HG02943 (cell line): ENCODE measurements at regions not wholly inside any gene's neighbourhood (a gene's known extent, or its start where the extent isn't known, plus 50 kb on each side); places are given as distances from the start of the nearest gene placed in this dataset.

Experiments used
- ATAC-seq: cut with Tn5 transposase; IDR thresholded peaks from one replicate; pipeline ENCODE4 v1.9.1; 2021; ENCODE audit warnings: mild to moderate bottlenecking, low read depth, moderate library complexity; ENCODE audit not compliant: unreplicated experiment

DNA sequence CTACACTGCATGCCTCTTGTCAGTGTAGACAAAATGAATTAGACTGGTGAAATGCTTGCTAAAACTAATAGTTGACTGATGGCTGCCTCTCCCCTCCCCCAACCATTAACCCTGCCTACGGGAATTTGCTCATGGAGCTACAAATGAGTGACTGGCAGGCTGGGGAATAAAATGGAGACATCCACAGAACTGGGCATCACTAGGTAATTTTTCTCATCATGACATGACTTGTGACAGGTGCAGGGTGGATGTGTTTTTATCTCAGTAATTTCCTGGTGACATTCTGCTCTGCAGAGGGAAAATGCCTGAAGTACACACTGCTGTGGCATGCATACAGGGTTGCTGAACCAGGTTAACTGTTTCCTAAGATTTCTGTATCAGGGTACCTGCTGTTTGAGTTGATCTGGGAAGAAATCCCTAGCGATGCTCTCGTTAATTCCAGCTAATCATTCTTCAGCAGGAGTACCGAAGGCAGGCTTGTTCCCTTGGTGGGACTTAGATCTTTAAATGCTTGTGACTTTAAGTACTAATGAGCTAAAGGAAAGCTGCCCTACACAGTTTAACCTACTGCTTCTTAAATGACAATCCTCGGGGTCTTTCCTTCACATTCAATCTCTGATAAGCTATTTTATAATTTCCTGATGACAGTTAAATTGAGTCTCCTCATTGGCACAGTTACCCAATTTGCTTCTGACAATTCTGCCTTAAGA lies 376.3 kb upstream of the LCORL start:
- no peak for ATAC-seq

- ATAC-seq: no peak
Measured at GRCh38 chr4:18394656-18395055, 373.1 kb upstream of the LCORL start.

GRCh38 chr4:18391354-18391728 lies 369.8 kb upstream of the LCORL start:
- ATAC-seq: no peak

GRCh38 chr4:18390655-18391353 lies 369.2 kb upstream of the LCORL start:
- ATAC-seq: no peak

- ATAC-seq: no peak
Measured at GRCh38 chr4:18389115-18389514, 367.6 kb upstream of the LCORL start.

GRCh38 chr4:18388039-18388438 lies 366.5 kb upstream of the LCORL start:
- ATAC-seq: no peak

- no peak for ATAC-seq
Measured at GRCh38 chr4:18381186-18381585, 359.6 kb upstream of the LCORL start.

DNA sequence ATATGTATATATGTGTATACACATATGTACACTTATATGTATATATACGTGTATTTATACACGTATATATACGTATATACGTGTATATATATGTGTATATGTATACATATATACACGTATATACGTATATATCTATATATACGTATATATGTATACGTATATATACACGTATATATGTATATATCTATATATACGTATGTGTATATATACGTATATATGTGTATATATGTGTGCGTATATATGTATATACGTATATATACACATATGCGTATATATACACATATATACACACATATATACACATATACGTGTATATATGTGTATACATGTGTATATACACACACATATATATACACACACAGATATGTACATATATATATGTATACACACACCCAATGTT lies 348.0 kb upstream of the LCORL start:
- no peak for ATAC-seq

DNA sequence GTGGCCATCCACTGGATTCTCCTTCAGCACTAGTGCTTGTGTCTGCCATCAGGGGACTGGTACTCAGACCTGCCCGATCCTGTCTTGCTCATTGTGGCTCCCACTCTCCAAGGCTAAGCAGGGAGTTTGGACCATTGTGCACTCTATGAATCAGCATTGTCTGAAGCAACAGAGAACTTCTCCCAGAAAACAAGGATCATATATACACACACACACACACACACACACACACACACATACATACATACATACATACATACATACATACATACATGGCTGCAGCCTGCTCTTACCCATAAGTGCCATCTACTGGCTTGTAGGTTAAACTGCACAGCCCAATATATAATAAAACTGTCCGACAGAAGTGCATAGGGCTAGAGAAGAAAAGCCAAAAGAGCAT lies 345.3 kb upstream of the LCORL start:
- peak; percentile 90 for ATAC-seq

- ATAC-seq: no peak
Measured at GRCh38 chr4:18366136-18366535, 344.6 kb upstream of the LCORL start.

GRCh38 chr4:18343581-18343980 lies 322.0 kb upstream of the LCORL start:
- ATAC-seq: no peak

GRCh38 chr4:18342847-18343246 lies 321.3 kb upstream of the LCORL start:
- no peak for ATAC-seq

DNA sequence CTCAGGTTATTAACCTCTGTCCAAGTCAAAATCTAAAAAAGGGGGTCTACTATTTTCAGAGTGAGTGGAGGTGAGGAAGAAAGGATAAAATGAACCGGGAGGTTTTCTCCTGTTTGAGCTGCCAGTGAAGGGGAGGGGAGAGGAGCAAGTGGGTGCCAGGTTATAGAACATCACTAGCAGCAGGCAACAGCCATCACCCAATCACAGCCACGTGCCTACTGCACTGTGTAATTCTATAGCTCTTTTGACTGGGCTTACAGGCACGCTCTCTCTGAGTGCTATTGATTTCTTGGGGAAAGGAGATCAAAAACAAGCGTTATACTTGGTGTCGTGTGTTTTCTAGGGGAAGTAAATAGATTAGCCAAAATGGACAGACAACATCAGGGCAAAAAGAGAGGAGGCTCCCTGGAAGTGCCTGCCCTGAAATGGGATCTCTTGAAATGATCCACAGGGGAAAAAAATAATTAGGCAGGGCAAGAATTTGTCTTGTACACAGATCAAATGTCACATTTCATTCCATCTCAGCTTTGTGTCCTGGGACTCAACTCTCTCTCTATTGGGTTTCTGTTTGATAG lies 300.5 kb upstream of the LCORL start:
- no peak for ATAC-seq

DNA sequence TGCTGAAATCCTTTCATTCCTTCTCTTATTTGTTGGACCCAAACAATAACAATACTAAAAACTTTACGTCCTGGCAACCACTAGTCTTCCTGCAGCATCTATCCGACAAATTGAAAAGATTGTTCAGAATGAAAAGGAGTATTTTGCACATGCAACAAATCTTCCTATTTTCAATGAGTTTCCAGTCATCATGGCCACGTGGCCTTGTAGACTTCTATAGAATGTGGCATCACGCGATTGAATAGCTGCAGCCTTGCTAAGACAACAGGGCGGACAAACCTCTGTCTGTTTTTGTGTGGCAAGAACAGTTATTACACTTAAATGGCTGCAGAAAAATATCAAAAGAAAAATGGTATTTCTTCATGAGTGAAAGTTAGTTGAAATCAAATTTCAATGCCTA lies 297.9 kb upstream of the LCORL start:
- no peak for ATAC-seq

DNA sequence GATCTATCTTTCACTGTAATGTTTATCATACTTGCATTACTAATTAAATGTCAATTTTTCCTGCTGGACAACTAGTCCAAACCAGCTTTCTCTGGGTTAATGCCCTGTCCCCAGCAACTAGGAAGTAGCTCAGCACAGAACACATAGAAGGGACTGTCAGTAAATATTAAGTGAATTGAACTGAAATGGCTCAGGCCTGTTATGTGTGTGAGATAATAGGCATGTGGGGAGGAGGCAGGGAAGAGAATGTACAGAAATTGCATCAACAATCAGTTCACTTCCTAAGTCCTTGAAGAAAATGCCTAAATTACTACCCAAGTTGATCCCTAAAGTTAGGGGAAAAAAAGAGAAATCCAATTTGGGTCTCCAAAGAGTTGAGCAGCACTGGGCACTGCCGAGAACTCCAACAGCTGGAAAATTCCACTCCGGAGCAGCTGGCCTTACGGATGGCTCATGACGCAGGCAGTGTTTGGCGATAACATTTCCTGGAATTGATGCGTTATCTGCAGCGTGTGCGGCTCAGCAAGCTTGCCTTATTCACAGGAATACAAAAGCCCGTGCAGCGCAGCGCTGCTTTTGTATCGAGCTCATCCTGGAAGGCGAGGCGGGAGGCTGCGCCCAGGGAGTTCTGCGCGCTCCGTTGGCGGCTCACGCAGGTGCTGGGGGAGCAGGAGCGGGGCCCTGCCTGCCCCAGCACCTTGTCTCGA lies 297.3 kb upstream of the LCORL start:
- ATAC-seq: no peak

DNA sequence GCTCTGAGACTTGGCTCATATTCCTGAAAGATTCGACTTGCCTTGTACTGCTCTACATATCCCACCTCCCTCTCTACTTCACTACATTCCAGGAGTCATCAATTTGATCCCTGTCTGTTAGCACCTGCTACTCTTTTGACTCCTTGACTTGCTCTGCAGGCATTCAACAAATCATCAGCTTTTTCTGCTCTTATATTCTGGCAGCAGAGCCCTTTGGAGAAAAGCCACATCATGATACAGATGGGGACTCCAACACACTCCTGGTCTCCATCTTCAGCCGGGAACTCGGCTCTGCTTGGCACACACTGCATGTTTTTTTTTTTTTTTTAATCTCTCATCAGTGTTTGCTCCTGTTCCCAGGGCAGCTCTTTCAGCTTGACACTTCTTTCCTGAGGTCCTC lies 293.2 kb upstream of the LCORL start:
- no peak for ATAC-seq

GRCh38 chr4:18297684-18298083 lies 276.1 kb upstream of the LCORL start:
- no peak for ATAC-seq

DNA sequence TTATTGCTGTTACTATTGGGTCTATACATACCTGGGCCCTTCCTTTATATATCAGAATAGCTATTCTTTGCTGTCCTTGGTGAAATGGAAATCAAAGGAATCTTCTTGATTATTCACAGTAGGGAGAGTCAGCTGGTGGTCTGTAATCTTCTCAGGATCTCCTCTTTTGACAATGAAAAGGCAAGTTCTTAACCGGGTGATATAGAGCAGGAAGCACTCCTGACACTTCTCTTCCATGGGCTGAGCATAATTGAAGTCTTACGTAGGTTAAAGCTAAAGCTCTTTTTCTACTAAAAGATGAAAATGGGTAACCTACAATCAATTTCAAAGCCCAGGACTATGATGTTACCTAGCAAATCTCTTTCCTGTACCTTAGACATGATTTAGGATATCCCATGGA lies 274.9 kb upstream of the LCORL start:
- ATAC-seq: no peak

DNA sequence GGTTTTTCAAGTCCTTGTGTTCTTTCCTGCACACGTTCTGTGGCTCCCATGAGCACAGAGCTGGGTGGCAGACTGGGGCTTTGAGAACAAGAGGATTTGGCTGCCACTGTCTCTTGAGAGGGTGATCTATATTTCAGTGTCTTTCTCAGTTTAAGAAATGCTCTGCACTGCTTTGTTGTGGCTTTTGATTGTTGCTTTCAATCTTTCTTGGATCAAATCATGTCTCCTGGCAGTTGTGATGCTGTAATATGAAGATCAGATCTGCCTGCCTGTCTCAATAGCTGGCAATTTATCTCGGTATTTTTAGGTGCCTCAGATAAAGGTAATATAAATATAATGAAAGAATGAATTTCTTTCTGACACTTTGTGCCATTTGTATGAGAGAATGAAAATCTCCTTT lies 273.3 kb upstream of the LCORL start:
- ATAC-seq: no peak

GRCh38 chr4:18294021-18294420 lies 272.5 kb upstream of the LCORL start:
- ATAC-seq: no peak

DNA sequence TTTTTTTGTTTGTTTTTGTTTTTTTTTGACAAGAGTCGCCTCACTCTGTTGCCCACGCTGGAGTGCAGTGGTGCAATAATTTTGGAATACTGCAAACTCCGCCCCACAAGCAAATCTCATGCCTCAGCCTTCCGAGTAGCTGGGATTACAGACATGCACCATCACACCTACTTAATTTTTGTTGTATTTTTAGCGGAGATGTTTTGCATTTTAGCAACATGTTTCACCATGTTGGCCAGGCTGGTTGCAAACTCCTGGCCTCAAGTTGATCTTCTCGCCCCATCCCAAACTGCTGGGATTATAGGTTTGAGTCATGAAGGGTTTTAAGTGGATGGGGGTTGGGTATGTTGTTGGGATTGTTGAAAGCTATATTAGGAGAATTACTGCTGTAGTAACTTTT lies 270.9 kb upstream of the LCORL start:
- no peak for ATAC-seq
